Ishikawa (cell line): ENCODE measurements at regions not wholly inside any gene's neighbourhood (a gene's known extent, or its start where the extent isn't known, plus 50 kb on each side); places are given as distances from the start of the nearest gene placed in this dataset.

Experiments used
- CEBPB ChIP-seq: IDR thresholded peaks from 2 replicates; pipeline ENCODE4 v1.6.1; 2012
- CREB1 ChIP-seq: IDR thresholded peaks from 2 replicates; pipeline ENCODE4 v1.6.1; 2012; ENCODE audit warnings: low read depth
- EP300 ChIP-seq: IDR thresholded peaks from 2 replicates; pipeline ENCODE4 v1.6.1; 2012; ENCODE audit warnings: borderline replicate concordance
- FOXM1 ChIP-seq: IDR thresholded peaks from 2 replicates; pipeline ENCODE4 v1.6.1; 2012; ENCODE audit warnings: low read depth, borderline replicate concordance
- NFIC ChIP-seq: IDR thresholded peaks from 2 replicates; pipeline ENCODE4 v1.6.1; 2012
- RAD21 ChIP-seq: IDR thresholded peaks from 2 replicates; pipeline ENCODE4 v1.6.1; 2012; ENCODE audit warnings: low read depth
- REST ChIP-seq: IDR thresholded peaks from 2 replicates; pipeline ENCODE4 v1.6.1; 2012; ENCODE audit warnings: low read depth, mild to moderate bottlenecking
- TAF1 ChIP-seq: IDR thresholded peaks from 2 replicates; pipeline ENCODE4 v1.6.1; 2012; ENCODE audit warnings: low read depth, mild to moderate bottlenecking
- TCF12 ChIP-seq: IDR thresholded peaks from 2 replicates; pipeline ENCODE4 v1.6.1; 2012; ENCODE audit warnings: low read depth
- TEAD4 ChIP-seq: IDR thresholded peaks from 2 replicates; pipeline ENCODE4 v1.6.1; 2012
- USF1 ChIP-seq: IDR thresholded peaks from 2 replicates; pipeline ENCODE4 v1.6.1; 2012
- YY1 ChIP-seq: IDR thresholded peaks from 2 replicates; pipeline ENCODE4 v1.6.1; 2012; ENCODE audit warnings: low read depth
- ZBTB7A ChIP-seq: IDR thresholded peaks from 2 replicates; pipeline ENCODE4 v1.6.1; 2012; ENCODE audit warnings: low read depth

GRCh38 chr3:852033-852432 is 240.8 kb upstream of the CNTN6 start:
- no peak for TF ChIP-seq NFIC
- TF ChIP-seq CEBPB: no peak
- TF ChIP-seq FOXM1: no peak
- TF ChIP-seq TCF12: no peak
- TF ChIP-seq TEAD4: no peak
- TF ChIP-seq EP300: no peak
- TF ChIP-seq USF1: no peak
- TF ChIP-seq YY1: no peak
- no peak for TF ChIP-seq REST
- TF ChIP-seq RAD21: no peak
- TF ChIP-seq TAF1: no peak
- TF ChIP-seq CREB1: no peak
- no peak for TF ChIP-seq ZBTB7A
